K562 (cell line): ENCODE measurements at regions not wholly inside any gene's neighbourhood (a gene's known extent, or its start where the extent isn't known, plus 50 kb on each side); places are given as distances from the start of the nearest gene placed in this dataset.

Experiments
- FOXK2 ChIP-seq, 2 experiments: fragments of 450-650 bp; IDR thresholded peaks in 1 of 2; conservative IDR thresholded peaks in 1 of 2; 2 replicates each; pipeline ENCODE4 v1.6.1; 2016; ENCODE audit warnings: low read depth in 2 of 2, mild to moderate bottlenecking in 1 of 2
- POLR2AphosphoS5 ChIP-seq: IDR thresholded peaks from 2 replicates; pipeline ENCODE4 v1.6.1; 2011; ENCODE audit warnings: mild to moderate bottlenecking, low read depth, low read length, moderate library complexity; ENCODE audit not compliant: control insufficient read depth, insufficient read depth
- SLC30A9 ChIP-seq: fragments of 250-450 bp; sonication (Bioruptor Pico); IDR thresholded peaks from 2 replicates; pipeline ENCODE4 v1.8.0; 2022; ENCODE audit warnings: mild to moderate bottlenecking, moderate library complexity
- SMARCA4 ChIP-seq: fragments of 450-650 bp; IDR thresholded peaks from 2 replicates; pipeline ENCODE4 v1.6.1; 2016
- ZNF407 ChIP-seq: fragments of 450-650 bp; IDR thresholded peaks from 2 replicates; pipeline ENCODE4 v1.6.1; 2016; ENCODE audit warnings: low read depth

- TF ChIP-seq ZNF407, result no peak
- TF ChIP-seq POLR2AphosphoS5, result no peak
- TF ChIP-seq FOXK2 (conservative IDR thresholded peaks at IDR 0.05 in 1 of 2, IDR thresholded peaks at IDR 0.05 in 1 of 2; ENCODE audit: low read depth in 2 of 2), result no peak
- no peak for TF ChIP-seq SMARCA4
- no peak for TF ChIP-seq SLC30A9 (CRISPR knock-in tag)
- TF ChIP-seq, all 486 proteins: peak for 0
These were observed 271.6 kb downstream of the CENPC start (continued) for GRCh38 chr4:67273666-67274065.
